LoVo (cell line): ENCODE measurements at regions not wholly inside any gene's neighbourhood (a gene's known extent, or its start where the extent isn't known, plus 50 kb on each side); places are given as distances from the start of the nearest gene placed in this dataset.

Experiments used
- DNase-seq: peaks from one replicate; pipeline ENCODE4 v3.0.0-alpha.2; 2016; ENCODE audit warnings: low spot score

DNA sequence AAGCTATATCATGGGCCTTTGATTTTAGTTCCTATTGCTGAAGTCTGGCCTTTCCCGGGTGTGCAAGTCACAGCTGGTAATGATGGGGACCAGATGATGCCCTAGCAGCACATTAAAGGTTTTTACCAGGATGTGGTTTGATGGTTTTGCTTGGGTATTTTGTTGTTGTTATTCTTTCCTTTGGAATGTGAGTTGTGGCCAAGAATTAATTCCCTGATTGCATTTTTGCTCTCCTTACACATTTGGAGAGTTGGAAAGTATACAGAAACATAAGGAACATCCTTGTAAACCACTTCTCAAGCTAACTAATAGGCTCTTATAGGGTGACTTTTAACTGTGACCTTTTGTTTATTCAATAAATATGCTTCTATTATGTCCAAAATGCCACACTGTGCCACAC lies 154.1 kb upstream of the MMADHC start:
- peak; percentile 29 for DNase-seq

DNA sequence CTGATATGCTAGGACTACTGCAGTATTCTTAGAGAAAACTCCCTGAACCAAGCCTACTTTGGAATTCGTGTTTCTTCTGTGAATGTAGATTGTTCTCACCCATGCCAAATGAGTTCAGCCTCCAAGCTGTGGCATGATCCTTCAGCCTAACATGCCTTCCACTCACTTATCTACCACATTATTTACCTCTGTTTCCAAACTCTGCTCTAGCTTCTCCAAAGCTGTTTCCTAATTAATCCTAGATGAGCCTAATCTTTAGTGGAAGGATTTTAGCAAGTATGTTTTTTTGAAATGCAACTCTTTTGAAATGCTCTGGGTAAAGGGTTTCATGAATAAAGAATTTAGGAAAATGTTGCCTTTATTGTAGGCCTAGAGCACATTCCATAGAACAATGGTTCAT lies 152.9 kb upstream of the MMADHC start:
- no peak for DNase-seq

DNA sequence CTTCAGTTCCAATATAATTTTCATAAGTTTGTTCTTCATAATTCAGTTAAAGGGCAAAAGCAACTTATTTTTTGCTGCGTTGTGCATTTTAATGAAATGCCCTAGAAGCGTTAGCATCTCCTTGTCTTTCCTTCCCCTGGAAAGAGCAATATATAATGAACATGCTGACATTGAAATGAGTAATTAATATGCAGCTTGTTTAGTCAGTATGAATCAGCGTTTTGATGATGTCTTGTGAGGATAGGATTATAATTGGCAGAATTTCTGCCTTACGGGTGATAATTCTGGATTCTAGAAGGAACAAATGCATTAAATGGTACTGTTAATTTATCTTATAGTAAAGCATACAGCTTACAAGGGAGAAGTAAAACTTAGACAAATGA lies 152.3 kb upstream of the MMADHC start:
- no peak for DNase-seq

DNA sequence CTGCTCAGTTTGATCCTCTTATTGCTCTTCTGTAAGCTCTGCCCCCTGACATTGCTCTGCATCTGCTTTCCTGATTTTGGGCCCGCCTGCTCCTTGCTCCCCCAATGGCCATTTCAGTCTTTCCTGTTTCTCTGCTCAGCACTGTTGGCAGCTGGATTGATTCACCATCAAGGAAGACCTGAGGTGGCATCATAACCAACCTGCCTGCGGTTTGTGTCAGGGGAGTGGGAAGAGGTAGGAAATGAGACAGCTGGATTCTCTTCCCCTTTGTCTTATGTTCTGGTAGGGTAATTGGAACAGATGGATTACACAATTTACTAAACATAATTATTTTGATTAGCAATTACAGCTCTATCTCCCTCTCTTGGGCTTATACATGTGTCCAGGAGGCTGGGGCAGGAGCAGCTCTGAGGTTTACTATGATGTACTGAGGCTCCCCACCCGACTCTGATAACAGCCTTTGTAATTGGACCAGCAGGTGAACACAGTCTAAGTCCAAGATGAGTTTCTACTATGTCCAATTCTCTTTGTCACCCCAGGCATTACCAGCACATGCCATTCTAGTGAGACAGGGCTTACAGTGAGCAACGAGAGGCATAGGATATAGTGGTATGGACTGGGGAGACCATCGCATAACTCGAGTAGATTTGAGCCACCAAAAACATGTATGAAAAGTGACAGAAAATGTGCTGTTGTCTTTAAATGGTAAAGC lies 151.8 kb upstream of the MMADHC start:
- DNase-seq: no peak

DNA sequence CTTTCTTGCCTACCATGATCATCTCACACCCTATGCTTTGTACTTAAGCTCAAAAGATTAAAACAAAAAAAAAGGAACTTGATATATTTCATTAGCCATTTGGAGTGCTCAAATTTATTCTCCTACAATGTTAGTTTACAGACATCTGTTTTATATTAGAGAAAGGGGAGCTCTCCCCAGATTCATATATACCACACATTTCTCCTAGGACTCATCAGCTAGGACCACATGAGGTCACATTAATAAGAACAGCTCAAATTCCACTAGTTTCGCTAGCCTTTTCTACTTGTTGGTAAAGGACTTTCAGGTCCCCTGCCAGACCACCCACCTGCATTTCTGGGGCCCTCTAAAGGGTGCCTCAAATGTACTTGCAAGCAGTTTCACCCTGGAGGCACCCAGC lies 151.2 kb upstream of the MMADHC start:
- no peak for DNase-seq

DNA sequence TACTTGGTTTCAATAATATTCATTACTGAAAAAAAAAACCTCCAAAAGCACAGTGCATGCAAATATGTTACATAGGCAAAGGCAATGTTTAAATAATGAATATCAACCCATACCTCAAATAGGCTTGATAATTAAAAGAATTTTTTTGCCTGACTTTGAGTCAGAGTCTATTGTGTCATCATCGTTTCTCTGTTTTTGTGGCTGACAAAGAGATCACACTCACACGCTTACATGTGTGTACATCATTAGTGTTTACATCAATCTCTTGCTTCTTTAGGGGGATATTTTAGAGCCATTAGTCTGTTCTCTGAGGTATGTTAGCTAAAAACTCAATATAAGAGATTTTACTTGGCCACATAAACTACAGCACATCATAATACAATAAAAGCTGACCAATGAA lies 150.3 kb upstream of the MMADHC start:
- no peak for DNase-seq

DNA sequence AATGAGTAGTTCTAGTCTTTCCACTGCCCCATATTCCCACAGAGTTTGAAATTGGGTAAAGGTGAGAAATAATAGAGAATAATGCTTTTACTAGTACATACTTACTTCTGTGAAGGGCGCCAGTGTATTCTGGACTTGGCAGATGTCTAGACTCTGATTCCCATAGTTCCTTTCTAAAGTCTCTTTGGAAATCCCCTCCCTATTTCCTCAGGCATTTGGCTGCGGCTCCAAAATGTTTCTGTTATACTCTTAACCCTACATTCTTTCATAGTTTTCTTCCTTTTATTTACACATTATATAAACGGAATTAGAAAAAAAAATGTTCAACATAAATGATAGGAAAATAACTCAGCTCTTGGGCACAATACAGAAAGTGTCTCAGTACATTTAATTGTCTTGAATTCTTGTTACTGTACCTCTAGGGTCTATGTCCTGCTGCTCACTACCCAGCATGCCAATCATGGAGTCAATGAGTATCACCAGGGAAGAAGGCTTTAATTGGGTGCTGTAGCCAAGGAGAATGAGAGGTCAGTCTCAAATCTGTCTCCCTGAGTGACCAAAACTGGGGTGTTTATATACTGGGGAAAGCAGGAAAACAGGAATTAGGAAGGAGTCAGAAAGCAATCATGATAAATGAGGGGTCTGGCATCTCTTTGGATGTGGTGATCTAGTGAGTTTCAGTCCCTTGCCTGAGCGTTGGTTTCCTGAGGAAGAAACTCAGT lies 147.8 kb upstream of the MMADHC start:
- DNase-seq: no peak

DNA sequence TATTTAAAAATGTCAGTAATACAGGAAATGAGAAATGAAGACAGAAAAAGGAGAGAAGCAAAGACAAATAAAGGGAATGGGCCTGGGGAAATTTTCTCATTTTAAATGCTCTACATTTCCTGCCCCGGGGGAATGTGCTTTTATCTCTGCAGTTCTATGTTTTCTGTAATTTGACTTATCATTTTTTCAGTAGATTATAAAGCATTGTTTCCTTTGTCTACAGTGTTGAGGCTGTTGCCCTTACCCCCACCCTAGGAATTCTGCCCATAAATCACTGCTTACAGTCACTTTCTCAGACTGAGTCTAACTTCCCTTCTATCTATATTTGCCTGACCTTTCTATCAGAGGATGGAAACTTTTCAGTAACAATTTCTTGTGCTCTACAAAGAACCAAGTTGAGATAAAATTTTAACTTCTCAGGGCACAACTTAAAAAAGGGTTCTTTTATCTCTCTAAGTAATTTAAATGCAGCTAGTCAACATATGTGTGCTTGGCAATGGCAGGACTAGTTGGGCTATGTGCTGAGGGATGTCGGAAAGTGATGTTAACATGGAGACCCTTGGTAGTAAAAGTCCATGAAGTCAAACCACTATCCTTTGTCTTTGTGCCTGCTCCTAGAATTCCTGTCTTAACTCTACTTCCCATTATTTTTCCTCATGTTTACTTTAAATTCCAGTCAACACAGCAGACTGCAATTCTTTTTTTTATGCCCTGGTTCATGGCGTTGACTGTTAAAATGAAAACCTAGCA lies 146.5 kb upstream of the MMADHC start:
- DNase-seq: peak; percentile 30

DNA sequence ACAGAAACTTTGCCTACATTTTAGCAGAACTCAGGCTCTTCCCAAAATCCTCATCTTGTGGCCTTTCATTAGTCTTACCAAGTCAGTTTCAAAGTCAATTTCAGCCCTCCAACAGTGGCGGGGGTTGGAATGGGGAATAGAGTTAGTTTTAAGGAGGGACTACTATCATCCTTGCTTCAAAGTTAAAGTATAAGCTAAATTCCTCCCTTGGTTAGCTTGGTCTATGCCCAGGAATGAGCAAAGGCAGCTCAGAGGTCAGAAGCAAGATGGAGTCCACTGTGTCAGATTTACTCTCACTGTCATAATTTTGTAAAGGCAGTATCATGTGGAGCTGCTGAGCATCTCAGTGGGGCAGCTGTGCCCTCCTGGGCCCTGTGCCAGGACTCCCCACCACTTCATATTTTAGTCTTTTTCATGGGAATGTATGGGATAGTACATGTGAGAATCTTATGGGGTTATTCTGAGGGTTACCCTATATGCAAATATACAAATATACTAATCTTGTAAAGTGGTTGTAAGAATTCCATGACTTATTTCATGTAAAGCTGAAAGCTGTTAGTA lies 145.2 kb upstream of the MMADHC start:
- no peak for DNase-seq

DNA sequence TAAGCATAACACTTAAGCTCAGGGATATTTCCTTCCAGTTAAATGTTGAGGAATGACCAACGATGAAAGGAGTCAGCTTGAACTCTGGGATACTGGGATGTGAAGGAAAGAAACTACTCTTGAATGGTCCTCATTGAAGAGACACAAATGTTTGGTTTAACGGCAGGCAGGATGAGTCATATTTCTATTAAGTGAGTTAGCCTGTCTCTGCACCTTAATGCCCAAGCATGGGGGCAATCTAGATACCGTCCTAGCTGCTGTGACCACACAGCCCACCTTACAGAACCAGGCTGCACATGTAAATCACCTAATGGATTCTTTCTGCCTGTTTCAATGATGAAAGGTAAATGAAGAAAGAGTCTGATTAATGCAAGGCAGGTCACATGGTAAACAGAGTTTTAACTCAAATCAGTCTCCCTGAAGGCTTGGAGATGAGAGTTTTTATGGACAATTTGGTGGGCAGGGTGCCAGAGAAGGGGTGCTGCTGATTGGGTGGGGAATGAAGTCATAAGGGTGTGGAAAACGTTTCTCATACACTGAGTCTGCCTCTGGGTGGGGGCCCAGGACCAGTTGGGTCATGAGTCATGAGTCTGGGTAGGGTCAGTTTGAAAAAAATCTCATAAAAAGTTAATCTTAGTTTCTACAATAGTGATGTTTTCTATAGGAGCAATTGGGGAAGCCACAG lies 144.6 kb upstream of the MMADHC start:
- peak; percentile 88 for DNase-seq

DNA sequence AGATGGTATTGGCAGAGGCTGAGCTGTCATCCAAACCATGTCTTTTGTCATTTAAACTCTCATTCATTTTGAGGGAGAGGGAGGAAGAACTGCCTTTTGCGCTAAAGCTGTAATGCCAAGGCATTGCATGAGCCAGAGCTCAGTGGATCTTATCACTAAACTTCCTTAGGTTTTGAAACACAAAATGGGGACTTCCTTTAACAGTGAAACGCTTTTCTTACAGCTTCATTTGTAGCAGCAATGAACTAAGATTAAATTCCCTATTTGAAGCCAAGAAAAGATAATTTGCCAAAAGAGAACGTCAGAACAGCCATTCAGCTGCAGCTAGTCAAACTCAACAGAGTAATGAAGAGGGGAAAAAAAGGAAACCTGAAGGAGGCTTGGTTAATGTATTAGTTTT lies 143.5 kb upstream of the MMADHC start:
- DNase-seq: no peak

DNA sequence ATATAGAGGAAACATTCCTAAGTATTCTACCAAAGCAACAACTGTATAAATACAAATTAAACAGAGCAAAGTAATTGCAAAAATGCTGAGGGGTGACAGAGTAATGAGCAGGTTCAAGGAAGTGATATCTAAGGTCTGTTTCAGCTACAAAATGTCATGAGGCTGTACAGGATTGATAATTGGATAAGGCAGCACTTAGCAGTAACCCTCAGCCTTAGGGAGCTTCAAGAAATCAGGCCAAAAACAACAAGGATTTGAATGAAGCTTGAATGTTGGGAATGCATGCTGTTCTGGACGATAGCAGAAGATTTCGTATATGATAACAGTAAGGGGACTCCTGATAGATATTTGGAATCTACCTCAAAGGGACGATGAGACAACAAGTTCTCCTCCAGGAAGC lies 142.0 kb upstream of the MMADHC start:
- DNase-seq: no peak

DNA sequence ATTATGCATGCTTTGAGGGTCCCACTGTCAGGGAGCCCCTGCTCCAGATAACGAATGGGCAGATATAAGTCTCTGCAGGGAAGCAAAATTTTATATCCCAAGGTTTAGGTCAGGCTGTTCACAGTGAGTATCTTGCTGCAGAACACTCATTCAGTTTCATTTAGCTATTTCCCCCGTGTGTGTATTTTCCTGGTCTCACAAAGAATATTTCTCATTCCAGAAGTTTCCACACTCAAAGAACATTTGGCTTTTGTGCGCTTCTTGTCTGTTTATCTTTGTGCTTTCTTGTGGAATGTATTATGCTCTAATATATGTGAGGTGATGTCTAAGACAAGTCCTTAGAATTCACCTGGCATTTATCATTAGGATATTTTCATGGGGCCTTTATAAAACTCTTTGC lies 140.4 kb upstream of the MMADHC start:
- no peak for DNase-seq

DNA sequence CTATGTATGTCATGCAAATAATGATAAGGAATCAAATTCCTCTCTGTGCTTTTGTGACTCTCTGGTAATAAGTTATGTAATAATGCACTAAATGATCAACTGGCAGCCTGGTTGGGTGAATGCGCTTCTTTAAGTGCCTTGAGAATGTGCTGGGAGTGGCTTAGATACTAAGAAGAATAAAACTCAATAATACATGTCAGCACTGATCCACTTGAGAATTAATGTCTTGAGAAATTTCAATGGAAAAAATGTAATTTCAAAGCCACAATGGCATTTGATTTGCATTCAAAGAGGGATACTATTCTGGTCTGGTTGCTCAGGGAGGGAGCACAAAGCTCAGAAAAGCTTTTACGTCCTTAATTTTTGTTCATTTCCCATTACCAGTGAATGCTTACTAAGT lies 137.7 kb upstream of the MMADHC start:
- DNase-seq: no peak

DNA sequence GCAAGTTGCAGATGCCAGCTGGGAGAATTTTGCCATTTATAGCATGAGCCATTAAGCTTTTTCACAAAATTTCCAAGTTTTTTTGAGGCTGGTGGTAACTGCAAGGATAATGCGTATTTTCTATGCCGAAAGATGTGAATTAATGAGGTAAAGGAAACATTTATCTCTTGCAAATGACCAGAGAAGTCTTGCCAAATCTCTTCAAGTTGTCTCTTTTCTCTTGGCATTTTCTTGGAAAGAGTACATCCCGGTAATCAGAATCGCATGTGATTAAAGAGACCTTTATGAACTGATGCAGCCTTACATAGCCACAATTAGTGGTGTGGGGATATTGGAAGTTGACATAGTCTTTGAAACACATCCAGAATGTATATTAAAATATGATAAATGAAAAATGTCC lies 136.5 kb upstream of the MMADHC start:
- DNase-seq: no peak

DNA sequence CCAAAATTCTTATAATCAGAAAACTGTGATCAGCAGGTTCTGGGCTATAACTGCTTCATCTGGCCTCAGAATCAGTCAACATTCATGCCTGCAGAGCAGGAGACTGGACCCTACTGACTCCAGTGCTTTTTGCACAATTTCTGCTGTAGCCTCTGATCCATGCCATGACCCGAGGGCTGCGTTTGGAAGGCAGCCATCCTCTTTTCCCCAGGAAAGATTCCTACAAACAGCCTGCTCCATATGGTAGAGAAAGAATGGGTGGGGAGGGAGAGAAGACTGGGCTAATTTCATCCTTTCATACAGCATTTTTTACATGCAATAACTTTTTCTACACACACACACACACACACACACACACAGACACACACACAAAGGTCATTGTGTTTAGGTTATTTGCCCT lies 133.0 kb upstream of the MMADHC start:
- DNase-seq: no peak

DNA sequence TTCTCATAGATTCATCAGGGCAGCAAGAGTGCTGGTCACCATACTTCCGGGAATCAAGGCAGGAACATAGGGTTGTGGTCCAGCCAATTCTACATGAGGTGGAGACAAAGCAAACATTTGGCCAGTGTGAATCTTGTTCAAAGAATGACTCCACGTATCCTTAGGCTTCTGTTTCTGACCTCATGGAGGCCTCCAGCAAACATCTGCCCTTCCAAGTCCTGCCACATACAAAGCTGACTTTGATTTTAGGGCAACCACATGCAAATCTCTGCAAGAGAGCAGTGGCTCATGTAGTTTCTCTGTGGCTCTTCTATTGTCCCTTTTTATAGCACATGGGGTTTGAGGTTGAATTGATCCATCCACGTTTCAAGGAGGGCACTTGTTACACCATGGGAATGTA lies 132.1 kb upstream of the MMADHC start:
- DNase-seq: no peak

DNA sequence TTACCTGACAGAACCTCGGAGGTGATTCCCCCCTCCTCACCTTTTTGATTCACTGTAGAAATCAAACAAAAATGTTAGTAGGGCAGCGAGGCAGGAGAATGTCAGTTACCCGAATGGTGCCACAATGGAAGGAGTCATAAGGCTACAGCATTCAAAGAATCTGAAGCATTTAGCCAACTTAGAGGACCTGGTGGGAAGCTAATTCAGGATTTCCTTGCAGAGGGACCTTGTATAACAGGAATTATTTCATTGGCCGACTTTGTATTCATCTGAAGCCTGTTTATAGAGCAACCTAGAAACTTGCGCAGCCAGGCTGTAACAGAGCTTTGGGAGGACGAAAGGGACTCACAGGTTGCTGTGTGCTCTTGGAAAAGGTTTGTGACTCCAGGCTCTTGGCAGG lies 129.1 kb upstream of the MMADHC start:
- no peak for DNase-seq

DNA sequence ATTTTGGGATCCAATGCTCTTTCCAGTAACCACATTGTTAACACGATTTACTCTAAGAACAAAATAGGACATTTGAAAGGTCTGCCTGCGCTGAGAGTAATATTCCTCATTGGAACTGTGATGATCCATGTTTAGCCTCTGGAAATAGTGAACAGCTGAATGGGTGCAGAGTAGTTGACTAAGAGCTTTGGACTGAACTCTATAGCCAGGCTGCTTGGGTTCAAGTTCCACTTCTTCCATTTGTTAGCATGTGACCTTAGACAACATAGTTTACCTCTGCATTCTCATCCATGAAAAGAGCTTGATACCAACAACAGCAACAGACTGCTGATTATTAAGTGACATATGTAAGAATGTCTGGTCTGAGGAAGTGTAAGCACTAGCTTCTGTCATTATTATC lies 128.3 kb upstream of the MMADHC start:
- no peak for DNase-seq

DNA sequence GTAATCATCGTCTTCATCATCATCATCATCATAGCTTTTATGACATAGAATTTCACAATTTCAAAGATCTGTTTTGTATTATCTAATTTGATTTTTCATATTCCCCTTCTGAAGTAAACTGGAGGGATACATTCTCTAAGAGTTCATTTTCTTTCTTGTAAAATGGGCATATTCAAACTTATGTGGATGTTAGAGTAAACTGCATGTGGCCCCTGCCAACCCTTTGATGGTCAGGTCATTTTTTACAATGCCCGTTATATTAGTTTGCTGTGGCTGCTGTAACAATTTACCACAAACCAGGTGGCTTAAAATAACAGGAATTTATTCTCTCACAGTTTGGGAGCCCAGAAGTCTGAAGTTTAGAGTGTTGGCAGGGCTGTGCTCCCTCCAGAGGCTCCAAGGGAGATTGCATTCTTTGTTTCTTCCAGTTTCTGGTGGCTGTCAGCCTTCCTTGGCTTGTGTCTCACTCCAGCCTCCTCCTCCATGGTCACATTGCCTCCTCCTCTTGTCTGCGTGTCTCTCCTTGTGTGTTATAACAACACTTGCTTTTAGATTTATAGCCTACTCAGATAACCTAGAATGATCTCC lies 127.5 kb upstream of the MMADHC start:
- DNase-seq: peak; percentile 28

DNA sequence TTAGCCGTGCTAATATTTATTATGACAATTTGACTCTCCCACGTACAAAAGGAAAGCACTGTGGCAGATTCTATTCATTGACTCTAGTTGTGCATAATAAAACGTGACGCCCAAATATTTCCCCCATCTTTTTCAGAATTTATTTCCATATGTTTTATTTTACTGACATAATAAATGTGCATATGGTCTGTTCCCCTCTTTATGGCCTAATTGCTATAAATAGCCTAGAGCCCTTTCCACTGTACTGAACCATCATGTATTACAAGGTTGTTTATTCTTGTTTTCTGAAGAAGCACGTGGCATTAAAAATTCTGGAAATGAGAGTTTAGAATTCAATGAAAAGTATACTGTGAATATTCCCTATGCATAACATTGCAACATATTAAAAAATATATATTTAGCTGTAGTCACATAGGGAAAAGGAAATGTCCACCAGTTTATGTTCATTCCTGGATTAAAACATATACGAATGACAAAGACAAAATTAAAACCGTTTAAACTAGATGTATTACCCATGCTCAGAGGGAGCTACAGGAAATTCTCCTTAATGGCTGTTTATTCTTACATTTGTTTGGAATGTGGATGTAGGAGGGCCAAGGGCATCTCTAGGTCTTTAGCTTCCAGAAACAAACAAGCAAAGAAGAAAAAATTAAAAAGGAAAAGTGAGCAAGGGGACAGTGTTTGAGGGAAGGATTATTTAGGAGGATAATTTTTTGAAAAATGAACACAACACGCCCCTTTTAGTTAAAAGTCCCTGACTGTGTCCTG lies 122.1 kb upstream of the MMADHC start:
- DNase-seq: no peak
